ENCODE measurements at regions not wholly inside any gene's neighbourhood (a gene's known extent, or its start where the extent isn't known, plus 50 kb on each side); places are given as distances from the start of the nearest gene placed in this dataset.

DNA sequence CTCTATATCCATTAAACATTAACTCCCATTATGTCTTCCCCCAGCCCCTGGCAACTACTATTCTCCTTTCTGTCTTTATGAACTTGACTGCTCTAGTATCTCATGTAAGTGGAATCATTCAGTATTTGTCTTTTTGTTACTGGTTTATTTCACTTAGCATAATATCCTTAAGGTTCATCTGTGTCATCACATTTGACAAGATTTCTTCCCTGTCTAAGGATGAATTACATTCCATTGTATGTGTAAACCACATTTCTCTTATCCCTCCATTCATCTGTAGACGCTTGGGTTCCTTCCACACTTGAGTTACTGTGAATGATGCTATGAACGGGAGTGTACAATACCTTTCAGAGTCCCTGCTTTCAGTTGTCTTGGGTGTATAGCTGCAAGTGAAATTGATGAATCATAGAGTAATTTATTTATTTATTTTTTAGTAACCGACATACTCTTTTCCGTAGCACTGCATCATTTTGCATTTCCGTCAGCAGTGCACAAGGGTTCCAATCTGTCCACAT lies 399.7 kb upstream of the RBFOX1 start:
- no peak for DNase-seq (ENCODE audit: low read depth in 3 of 3)

DNA sequence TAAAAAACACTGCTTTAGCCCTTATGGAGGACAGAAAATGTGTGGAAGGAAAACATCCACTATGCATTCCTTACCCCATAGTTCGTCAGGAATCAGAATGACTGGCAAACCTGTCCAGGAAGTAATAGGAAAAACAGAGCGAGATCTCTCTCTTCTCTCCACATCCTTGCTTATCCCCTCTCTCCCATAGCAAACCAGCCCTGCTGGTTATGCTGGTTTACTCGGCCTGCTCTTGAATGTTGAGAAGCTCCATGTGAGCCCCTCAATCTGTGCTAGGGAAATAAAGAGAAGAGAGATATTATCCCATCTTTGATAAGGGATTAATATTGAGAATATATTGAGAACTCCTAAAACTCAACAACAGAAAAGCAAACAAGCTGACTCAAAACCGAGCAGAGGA lies 402.8 kb upstream of the RBFOX1 start:
- DNase-seq (ENCODE audit: low read depth in 3 of 3), result no peak

DNA sequence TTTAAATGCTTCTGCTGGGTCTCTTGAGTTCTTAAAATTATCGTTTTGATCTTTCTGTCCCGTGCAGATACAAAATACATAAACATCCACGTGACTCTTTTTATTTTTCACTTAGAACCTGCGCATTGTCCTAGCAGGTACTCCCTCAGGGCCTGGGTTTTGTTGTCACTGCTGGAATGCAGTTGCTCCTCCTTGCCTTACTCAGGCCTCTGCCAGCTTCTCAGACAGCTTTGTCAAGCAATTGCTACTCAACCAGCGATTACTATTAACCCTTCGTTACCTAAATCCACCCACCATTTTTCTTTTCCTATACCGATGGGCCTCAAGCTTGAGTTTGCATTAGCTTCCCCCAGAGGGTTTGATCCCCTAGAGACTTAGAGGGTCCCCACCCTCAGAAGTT lies 405.9 kb upstream of the RBFOX1 start:
- no peak for DNase-seq (ENCODE audit: low read depth in 3 of 3)

GRCh38 chr16:6926341-6926740 lies 406.3 kb upstream of the RBFOX1 start:
- DNase-seq (ENCODE audit: low read depth in 3 of 3), result no peak

GRCh38 chr16:6918646-6919045 lies 414.0 kb upstream of the RBFOX1 start:
- no peak for DNase-seq (ENCODE audit: low read depth in 3 of 3)

- DNase-seq (ENCODE audit: low read depth in 3 of 3), result no peak
Measured at GRCh38 chr16:6916946-6917345, 415.7 kb upstream of the RBFOX1 start.

GRCh38 chr16:6913566-6913965 lies 419.1 kb upstream of the RBFOX1 start:
- no peak for DNase-seq (ENCODE audit: low read depth in 3 of 3)

DNA sequence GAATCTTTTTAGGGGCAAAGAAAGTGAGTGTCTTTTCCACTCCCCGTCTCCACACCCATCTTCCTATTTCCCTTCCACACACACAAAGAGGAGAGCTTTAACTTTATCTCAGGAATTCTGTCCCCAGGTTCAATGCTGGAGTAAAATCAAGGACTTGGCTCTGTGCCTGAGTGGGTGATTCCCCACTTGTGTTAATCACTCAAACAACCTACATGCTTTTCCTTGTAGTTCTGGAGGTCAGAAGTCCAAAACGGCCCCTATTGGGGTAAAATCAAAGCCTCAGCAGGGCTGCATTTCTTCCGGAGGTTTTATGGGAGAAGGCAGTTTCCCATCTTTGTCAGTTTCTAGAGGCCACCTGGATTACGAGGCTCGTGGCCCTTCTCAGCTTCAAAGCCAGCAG lies 422.3 kb upstream of the RBFOX1 start:
- DNase-seq (ENCODE audit: low read depth in 3 of 3), result no peak

GRCh38 chr16:6905601-6906000 lies 427.0 kb upstream of the RBFOX1 start:
- DNase-seq (ENCODE audit: low read depth in 3 of 3), result no peak

DNA sequence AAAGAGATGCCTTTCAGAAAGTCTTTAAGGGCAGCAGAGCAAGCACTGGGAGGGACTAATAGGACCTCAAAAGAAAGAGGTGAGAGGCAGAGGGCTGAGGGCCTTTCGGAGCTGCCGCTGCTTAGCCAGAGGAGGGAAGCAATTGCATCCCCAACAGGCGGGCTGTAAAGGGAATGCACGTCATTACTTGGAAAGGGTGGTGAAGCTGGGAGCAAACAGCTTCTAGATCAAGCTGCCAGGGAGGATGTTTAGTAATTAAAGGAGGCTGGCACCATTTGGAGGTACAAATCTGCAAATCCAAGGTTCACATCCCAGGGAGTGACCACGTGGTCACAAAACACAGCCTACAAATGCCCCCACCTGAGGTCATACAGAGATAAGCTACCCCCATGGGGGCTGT lies 429.0 kb upstream of the RBFOX1 start:
- no peak for DNase-seq (ENCODE audit: low read depth in 3 of 3)

DNA sequence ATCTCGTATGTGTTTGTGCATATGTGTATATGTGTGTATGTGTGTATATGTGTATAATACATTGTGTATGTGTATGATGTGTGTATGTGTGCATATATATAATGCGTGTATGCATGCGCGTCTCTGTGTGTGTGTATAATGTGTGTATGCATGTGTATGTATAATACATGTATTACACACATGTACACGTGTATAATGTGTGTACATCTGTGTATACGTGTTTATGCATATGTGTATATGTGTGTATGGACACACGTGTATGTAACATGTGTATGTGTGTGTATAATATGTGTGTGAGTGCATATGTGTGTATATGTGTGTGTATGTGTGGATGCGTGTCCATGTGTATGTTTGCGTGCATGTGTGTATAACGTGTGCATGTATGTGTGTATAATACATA lies 433.7 kb upstream of the RBFOX1 start:
- no peak for DNase-seq (ENCODE audit: low read depth in 3 of 3)

- no peak for DNase-seq (ENCODE audit: low read depth in 3 of 3)
Measured at GRCh38 chr16:6897876-6898485, 434.7 kb upstream of the RBFOX1 start.

GRCh38 chr16:6892966-6893365 lies 439.7 kb upstream of the RBFOX1 start:
- DNase-seq (ENCODE audit: low read depth in 3 of 3), result no peak

GRCh38 chr16:6891496-6891895 lies 441.1 kb upstream of the RBFOX1 start:
- DNase-seq (ENCODE audit: low read depth in 3 of 3), result no peak

DNA sequence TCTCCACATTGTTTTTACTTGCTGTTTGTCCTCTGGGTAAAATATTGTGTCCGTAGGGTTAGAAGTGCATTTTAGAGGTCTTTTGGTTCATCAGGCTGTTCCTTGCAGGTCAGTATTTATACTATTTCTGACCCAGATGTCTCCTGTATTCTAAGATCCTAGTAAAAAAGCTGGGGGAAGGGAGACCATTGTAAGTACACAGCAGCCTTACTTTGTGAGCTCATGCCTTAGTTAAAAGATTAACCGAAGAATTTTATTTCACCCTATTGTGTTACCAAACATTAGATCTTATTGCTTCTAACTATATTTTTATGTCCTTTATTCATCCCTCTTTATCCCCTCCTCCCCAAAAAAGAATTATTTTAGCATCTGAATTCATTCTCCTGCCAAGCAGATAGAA lies 444.1 kb upstream of the RBFOX1 start:
- no peak for DNase-seq (ENCODE audit: low read depth in 3 of 3)

GRCh38 chr16:6884002-6884401 lies 448.6 kb upstream of the RBFOX1 start:
- no peak for DNase-seq (ENCODE audit: low read depth in 3 of 3)

GRCh38 chr16:6880263-6880662 lies 452.4 kb upstream of the RBFOX1 start:
- DNase-seq (ENCODE audit: low read depth in 3 of 3), result no peak

- DNase-seq (ENCODE audit: low read depth in 3 of 3), result no peak
Measured at GRCh38 chr16:6864671-6865070, 468.0 kb upstream of the RBFOX1 start.

GRCh38 chr16:6864244-6864643 lies 468.4 kb upstream of the RBFOX1 start:
- DNase-seq (ENCODE audit: low read depth in 3 of 3), result no peak

DNA sequence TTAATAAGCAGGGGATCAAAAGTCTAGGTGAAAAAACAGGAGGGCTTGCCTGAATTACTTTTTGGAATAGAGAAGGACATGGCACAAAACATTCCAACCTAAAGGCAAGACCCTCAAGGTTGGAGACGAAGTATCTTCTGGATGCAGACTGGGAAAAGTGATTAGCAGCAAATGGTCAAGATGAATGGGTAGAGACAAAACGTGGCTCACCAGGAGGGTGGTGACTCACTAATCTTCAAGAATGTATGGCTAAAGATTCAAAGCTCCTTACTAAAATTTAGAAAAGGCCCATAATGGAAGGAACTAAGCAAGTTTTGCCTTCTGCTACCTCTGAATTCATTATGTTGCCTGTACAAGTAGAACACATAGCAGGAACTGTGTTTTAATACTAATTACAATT lies 469.5 kb upstream of the RBFOX1 start:
- DNase-seq (ENCODE audit: low read depth in 3 of 3), result no peak

- DNase-seq (ENCODE audit: low read depth in 3 of 3), result no peak
Measured at GRCh38 chr16:6861815-6862477, 470.7 kb upstream of the RBFOX1 start.

- no peak for DNase-seq (ENCODE audit: low read depth in 3 of 3)
Measured at GRCh38 chr16:6861135-6861814, 471.4 kb upstream of the RBFOX1 start.

DNA sequence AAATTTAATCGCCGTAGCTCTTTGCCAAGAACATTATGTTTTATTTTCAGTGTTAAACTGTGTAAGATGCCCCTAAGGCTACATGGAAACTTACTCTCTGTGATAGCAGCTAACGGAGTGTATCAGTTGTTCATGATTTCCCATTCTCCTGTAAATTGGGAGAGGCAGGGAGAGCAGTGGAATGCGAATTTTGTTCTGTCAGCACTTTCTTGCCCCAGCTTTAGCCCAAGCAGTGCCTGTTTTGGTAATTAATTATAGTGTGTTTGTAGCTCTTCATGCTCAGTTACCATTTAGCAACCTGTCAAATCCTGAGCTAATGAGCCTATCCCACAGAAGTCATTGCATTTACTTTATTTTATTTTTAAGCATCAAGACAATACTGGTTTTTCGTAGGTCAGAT lies 475.1 kb upstream of the RBFOX1 start:
- no peak for DNase-seq (ENCODE audit: low read depth in 3 of 3)
